Dedifferentiated amniotic fluid mesenchymal stem cell (primary cell): ENCODE measurements at regions not wholly inside any gene's neighbourhood (a gene's known extent, or its start where the extent isn't known, plus 50 kb on each side); places are given as distances from the start of the nearest gene placed in this dataset.

Experiments used
- DNase-seq: peaks from one replicate; pipeline ENCODE4 v3.0.0-alpha.2; 2016; ENCODE audit errors: extremely low spot score

DNA sequence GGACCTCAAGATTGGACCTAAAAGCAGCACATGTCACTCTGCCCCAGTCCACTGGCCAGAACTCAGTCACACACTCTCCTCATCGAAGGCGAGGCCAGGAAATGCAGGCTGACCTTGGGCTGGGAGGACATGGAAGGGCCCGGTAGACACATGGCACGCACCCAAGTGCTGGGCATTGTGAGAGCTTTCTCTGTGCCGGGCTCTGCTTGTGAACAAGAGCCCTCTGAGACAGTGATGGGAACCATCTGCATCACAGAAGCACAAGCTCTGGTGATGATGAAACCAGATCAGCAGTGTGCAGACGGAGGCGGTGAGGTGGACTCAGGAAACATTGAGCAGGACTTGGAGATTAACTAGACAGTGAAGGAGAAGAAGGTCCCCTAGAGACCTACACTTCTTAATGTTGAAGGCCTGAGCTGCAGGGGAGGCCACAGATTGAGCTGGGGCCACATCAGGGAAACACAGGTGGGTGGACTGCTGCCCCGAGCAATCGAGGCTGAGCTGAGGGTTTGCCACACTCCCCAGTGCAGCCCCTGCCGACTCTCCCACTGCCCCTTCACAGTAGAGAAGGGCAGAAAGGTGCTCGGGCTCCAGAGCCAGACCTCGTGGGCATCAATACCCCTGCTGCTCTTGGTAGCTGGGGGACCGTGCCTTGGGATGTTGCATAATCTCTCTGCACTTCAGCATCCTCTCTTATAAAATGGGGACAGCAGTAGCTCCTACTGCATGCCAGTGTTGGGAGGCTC lies 1460.5 kb downstream of the TBC1D22A start:
- no peak for DNase-seq

DNA sequence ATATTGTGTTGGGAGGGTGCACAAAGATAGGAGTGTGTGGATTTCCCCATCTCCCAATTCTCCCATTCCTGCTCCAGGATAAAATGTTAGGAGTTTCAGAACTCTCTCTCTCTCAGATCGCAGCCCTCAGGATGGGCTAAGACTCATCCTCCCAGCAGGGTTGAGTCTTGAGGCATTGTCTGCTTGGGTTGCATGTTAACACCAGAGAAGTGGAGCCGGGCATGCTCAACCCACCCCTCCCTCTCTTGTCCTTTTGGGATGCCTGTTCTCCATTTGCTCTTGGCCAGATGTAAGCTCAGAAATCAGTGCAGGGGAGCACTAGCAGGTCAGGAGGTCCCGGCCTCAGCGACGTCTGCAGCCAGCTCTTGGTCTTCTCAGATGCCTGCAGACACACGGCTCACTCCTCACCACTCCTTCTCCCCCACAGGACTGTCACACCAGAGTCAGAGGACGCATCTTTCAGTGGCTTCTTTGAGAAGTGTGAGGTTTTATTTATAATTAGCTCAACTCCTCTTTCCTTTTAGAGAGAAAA lies 1456.5 kb downstream of the TBC1D22A start:
- DNase-seq = no peak

DNA sequence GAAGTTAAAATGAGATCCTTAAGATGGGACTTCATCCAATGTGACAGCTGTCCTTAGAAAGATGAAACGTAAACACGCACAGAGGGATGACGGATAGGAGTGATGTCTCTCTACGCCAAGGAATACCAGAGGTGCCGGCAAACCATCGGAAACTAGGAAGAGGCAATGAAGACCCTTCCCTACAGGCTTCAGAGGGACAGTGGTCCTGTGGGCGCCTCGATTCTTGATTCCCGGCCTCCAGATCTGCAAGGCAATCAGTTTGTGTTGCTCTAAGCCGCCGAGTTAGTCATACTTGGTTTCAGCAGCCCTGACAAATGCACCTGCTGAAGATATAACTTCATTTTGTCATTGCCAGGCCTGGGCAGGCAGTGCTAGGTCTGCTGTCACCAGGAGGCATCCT lies 1455.1 kb downstream of the TBC1D22A start:
- no peak for DNase-seq

DNA sequence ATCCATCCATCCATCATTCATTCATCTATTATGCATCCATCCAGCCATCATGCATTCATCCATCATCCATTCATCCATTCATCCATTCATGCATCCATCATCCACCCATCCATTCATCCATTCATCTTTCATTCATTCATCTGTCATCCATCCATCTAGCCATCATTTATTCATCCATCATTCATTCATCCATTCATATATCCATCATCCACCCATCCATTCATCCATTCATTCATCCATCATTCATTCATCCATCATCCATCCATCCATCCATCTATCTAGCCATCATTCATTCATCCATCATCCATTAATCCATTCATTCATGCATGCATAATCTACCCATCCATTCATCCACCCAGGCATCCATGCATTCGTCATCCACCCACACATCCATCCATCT lies 1450.3 kb downstream of the TBC1D22A start:
- DNase-seq = no peak

DNA sequence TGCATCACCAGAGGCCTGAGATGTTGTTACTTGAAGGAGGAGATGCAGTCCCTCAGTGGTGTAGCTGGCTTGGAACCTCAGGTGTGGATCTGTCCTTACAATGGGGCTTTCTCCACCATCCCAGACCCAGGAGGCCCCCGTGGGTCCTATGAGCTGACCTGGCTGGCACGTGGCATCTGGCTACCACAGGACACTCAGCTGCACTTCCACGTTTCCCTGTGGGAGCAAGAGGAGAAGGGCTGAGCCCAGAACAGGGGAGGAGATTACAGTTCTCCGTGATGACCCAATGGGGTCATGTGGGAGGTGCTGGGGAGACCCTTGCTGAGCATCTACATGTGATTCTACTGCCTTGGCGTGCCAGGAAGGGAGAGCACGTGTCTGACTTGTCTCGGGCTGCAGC lies 1448.4 kb downstream of the TBC1D22A start:
- DNase-seq = no peak

DNA sequence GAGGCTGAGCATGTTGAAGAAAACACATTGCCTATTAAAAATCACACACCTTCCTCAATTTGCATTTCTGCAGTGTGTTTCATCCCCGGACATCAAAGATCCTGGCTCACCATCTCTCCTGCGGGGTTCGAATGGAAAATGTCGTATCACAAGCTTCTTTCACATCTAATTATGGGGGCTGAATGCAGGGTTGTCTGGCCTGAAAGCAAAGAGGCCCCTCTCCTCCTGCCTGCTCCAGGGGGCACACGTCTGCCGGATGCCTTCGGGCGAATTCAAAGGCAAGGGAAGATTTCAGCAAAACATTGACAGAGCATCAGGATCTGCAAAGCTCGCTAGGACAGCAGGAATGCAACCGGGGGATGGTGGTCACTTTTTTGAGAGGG lies 1447.7 kb downstream of the TBC1D22A start:
- DNase-seq = no peak

DNA sequence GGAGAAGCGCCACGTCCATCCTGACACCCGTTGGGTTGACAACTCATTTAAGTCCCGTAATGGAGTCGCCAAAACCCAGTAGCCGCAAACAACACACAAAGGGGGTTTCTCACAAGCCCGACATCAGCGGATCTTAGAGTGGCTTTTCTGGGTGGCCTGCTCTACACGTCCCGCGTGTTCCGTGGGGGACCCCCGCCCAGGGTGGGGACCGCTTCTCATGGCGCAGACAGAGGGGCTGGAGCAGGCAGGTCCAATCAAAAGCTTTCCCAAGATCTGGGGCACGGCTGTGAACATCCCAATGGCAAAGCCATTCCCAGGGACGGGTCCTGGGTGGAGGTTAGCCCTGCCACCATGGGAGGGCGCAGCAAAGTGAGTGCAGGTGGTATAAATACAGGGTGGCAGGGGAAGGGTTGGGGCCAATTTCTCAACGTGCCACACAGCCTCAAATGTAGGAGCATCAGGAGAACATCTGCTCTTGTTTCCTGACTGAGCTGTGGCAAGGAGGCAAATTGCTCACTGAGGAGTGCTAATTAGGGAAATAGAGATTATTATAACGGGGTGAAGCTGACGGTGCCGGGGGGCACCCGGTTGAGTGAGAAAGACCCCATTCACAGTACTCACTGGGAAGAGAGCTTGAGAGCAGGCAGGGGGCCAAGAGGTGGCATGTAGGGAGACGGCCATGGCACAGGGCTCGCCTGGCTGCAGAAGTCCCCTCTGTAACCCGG lies 1447.2 kb downstream of the TBC1D22A start:
- DNase-seq = no peak

DNA sequence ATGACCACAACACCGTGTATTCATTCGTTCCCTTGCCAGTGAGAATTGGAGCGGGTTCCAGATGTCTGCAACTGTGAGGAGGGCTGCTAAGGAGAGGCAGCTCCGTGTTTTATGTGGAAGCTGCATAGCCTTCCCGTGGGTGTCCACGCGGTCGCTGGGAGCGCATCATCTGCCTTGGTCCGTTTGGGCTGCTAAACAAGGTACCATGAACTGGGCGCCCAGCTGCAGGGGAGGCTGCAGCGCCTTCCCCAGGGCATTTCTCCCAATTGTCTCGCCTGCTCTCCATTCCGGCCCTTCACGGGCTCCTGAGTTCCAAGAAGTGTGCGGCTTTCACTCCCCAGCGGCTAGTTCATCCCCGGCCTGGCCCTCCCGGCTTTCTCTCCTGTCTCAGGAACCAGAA lies 1446.4 kb downstream of the TBC1D22A start:
- DNase-seq = no peak

DNA sequence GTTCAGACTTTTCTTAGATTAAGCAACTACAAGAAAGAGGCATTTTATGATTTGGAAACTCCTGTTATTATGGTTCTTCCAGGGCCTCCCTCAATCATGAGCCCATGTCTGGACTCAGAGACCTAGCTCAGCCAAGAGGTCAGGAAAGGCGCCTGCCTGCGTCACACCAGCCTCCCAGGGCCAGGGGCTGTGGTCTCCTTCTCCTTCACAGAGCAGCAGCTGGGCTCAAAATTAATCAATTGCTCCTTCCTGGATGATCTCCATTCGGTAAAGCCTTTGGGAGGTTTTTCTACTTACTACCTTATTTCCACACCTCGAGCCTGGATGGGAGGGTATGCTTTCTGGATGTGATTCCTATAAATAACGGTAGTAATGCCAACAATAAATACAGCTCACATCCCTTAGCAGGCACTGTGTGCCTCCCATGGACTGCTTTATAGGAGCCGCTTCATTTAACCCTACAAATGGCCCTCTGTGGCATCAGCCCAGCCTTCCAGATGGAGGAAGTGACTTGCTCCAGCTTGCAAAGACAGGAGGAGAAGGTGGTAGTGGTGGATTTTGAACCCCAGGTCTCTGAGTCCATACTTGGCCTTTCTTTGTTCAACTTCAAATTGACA lies 1445.6 kb downstream of the TBC1D22A start:
- no peak for DNase-seq

DNA sequence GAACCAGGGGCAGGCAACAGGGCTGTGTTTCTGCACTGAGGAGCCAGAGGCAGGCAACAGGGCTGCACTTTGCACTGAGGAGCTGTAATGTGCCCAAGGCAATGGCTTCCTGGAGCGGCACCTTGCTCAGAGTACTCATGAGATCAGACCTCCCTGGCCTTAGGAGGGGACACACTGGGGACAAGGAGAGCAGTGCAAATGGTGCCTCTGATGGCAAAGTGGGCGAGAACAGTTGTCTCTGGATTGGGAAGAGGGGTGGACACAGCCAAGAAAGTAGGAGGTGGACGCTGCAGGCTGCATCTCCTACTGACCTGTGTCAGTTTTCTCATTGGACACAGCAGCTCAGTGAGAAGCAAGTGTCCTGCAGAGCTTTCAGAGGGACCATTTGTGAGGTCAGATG lies 1443.3 kb downstream of the TBC1D22A start:
- DNase-seq = no peak

DNA sequence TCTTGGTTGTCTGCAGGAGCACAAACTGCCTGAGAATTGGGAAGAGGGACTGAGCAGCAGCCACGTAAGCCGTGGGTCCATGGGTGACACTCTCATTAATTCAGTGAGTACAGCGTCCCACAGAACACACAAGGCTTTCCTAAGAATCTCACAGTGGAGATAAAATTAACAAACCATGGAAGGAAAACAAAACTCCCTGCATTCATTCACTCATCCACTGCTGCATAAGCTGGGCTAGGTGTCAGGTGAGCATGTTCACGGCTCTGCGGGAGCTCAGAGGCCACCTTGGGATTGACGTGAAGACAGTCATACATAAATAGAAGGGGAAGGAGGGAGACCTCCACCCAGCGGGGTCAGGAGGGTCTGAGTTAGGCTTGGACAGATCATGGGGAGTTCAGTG lies 1442.7 kb downstream of the TBC1D22A start:
- no peak for DNase-seq

DNA sequence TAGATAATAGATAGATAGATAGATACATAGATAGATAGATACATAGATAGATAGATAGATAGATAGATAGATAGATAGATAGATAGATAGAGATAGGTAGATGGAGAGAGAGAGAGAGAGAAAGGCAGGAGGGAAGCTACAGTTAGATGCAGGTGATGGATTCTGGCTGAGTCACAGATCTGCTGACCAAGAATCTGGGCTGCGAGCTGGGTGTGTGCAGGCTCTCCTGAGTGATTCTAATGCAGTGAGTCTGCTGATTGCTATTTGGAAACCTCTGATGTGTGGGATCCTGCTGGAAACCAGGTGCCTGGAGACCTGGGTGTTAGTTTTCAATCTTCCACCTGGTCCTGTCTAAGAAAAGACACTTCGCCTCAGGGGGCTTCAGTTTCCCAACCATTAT lies 1441.8 kb downstream of the TBC1D22A start:
- no peak for DNase-seq

DNA sequence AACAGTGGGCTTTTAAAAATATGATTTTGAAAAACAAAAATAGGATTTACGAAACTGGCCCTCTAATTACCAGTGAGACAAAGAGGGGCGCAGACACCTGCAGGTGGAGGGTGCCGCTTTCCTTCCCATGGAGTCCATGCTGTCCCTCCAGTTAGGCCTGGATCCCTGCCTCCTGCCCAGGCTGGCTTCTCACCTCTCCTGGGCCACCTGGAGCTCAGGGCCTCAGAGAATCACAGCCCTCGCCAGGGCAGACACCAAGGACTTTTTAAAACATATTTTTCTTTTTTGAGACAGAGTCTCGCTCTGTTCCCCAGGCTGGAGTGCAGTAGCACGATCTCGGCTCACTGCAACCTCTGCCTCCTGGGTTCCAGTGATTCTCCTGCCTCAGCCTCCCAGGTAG lies 1437.2 kb downstream of the TBC1D22A start:
- DNase-seq = no peak

DNA sequence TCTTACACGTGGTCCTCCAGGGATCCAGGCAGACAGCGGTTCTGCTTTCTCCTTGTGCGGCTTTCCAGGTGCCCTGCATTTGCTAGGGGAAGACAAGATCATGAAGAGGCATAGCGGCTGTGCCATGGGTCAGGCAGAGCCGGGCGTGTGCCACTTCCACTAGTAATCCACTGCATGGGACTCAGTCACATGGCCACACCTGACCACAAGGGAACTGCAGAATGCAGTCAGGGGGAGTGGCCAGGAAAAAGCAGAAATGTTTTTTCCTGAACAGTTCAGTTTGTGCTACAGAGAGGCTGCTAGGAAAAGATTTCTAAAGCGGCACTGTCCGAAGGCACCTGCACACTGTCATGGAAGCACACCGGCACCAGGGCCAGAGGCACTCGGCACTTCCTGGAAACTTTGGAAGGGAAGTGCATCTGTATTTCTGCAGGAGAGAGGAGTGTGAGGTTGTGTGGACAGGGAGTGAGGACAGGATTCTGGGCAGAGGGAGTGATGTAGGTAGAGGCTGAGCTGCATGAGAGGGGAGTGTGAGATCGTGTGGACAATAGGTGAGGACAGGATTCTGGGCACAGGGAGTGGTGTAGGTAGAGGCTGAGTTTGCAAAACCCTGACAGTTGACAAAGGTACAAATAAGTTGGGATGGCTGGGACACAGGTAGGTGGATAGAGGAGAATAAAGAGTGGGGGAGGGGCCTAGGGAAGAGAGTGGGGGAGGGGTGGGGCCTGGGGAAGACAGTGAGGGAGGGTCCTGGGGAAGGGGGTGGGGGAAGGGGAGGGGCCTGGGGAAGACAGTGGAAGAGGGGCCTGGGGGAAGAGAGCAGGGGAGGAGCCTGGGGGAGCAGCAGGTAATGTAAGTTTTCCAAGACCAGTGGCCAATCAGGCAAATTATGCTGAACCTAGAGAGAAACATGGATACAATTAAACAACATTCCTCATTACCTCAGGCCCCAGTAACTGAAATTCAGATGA lies 1436.3 kb downstream of the TBC1D22A start:
- DNase-seq = no peak

DNA sequence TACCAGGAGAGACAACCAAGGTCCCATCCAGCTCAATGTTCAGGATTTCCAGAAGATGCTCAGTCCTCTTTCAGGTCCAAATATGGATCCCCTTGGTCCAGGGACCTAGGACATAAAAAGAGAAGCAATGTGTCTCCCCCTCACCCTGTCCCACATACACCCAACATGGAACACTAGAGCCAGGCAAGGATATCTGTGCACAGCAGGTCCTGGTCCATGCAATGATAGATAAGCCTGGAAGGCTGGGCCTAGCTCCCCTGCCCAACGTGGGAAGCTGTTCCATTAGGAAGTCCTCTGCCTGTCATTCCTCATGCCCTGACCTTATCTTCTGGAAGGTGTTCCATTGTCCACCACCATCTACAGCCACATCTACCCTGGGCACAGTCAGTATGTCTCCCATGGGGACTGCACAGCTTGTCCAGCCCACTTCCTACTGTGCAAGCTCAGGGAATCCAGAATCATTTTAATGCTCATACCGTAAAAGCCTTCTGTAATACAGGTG lies 1434.8 kb downstream of the TBC1D22A start:
- no peak for DNase-seq

DNA sequence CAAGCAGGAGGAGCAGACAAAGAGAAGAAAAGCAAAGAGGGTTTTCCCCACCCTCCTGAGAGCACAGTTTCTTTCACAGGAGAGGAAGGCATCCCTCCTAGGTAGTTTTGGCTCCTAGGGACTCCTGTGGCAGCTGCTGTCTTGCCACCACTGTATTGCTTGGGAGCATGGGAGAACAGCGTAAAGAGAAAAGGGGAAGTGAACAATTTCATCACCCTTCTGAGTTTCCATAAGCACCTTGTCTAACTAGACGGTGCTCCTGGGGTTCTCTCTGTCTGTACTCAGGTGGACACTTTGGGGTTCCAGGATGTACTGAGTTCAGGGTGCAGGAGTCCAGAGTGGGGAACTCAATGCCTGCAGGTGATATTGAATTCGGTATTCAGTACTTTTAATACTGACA lies 1430.5 kb downstream of the TBC1D22A start:
- no peak for DNase-seq

DNA sequence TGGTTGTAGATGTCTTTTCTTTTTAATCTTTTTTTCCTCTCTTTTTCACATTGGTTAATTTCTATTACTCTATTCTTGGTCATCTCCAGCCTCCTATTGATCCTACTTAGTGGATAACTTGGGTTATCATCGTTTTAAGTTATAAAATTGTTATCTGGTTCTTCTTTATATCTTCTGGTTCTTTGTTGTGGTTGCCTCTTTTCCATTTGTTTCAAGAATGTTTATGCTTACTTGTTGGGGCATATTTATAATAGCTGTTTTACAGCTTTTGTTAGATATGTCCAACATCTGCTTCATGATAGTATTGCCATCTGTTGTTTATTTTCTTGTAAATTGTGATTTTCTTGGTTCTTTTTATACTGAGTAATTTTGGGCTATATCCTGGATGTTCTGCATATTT lies 1429.6 kb downstream of the TBC1D22A start:
- no peak for DNase-seq

DNA sequence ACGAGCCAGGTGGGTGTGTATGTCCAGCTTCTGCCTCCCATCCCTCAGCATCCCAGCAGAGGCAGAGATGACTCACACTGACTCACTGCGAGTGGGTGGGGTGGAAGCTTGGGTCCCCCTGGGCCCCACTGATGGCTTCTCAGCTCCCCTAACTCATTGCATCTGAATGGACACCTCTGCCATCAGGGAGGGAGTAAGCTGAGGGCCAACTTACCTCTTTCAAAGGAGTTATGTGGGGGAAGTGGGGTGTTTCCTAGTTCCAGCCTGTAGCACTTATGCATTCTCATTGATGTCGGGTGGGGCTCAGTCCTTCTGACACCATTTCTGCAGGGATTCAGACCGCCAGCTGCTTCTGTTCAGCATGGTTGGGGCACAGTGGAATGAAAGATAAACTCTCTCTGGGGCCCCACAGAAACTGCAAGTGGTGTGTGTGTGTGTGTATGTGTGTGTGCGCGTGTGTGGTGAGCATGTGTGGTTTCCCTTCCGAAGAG lies 1425.8 kb downstream of the TBC1D22A start:
- no peak for DNase-seq

DNA sequence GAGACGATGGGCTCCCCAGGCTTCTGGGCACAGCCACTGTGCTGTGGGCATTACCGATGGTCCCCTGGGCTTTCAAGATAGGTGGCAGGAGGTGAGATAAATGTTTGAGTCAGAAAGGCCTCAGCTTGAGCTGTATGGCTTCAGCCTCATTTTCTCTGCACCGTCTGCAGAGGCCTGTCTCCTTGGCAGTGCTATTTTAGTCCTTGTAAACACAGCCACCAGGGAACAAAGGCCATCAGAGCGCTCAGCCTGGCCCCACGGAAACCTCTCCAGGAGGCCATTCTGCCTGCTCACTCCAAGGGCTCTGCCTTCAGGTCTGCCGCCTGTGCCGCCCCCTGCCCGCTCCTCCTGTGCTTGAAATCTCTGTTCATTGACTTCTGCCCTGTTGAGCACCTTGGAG lies 1424.9 kb downstream of the TBC1D22A start:
- no peak for DNase-seq

DNA sequence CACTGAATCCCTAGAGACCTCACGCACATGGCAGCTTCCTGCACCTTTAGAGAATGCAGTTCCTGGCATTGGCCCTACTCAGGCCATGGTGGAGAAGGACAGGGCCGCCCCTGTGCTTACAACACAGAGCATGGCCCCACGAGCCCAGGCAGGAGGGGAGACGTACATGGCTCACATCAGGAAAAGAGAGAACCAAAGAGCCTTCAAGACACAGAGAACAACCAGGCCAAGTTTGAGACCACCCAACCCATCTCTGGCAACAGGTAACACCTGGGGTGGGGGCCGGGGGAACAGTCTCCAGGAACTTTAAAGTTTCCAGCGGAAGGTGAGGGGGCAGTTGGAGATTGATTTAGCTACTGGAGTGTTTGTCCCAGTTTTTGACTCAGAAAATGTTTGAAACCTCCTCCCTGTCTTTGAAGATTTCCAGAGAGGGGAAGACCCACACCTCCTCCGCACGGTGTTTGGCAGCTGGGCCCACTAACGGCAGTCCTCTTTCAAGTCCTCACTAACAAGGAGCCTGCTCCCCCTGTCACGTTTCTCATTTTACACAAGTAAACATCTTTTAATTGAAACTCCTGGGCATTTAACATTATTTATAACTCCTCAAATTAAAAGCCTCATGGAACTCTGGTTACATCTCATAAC lies 1423.8 kb downstream of the TBC1D22A start:
- no peak for DNase-seq
